Panc1 (cell line): ENCODE measurements at regions not wholly inside any gene's neighbourhood (a gene's known extent, or its start where the extent isn't known, plus 50 kb on each side); places are given as distances from the start of the nearest gene placed in this dataset.

Experiments used
- TF ChIP-seq, protein P1 (sequence below), 2 experiments: IDR thresholded peaks; 2 replicates each; pipeline ENCODE4 v1.6.1; 2011 to 2012; ENCODE audit warnings: low read depth in 2 of 2, control low read depth in 1 of 2, low read length in 1 of 2, mild to moderate bottlenecking in 1 of 2, moderate library complexity in 1 of 2; ENCODE audit not compliant: insufficient read depth in 1 of 2
- TF ChIP-seq, protein P2 (sequence below): fragments of 450-650 bp; IDR thresholded peaks from 2 replicates; pipeline ENCODE4 v1.5.1; 2017; ENCODE audit warnings: mild to moderate bottlenecking

DNA sequence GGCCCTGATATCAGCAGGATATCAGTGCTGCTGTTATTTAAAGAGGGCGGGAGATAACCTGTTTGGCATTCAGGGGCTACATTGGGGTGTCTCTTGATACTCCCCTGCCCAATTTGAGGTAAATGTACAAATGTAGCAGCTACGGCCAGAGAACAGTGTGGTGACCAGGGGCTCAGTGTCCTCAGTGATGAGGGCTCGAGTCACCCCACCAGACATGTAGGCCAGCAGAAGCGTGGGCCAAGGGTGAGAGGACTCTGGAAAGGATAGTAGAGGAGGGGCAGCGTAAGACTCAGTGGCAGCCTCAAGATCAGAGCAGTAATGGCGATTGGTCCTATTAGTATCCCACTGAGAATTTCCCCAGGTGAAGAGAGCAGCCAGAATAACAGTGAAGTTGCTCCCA is 108.4 kb downstream of the XCL2 start:
- TF ChIP-seq, protein P1, sequence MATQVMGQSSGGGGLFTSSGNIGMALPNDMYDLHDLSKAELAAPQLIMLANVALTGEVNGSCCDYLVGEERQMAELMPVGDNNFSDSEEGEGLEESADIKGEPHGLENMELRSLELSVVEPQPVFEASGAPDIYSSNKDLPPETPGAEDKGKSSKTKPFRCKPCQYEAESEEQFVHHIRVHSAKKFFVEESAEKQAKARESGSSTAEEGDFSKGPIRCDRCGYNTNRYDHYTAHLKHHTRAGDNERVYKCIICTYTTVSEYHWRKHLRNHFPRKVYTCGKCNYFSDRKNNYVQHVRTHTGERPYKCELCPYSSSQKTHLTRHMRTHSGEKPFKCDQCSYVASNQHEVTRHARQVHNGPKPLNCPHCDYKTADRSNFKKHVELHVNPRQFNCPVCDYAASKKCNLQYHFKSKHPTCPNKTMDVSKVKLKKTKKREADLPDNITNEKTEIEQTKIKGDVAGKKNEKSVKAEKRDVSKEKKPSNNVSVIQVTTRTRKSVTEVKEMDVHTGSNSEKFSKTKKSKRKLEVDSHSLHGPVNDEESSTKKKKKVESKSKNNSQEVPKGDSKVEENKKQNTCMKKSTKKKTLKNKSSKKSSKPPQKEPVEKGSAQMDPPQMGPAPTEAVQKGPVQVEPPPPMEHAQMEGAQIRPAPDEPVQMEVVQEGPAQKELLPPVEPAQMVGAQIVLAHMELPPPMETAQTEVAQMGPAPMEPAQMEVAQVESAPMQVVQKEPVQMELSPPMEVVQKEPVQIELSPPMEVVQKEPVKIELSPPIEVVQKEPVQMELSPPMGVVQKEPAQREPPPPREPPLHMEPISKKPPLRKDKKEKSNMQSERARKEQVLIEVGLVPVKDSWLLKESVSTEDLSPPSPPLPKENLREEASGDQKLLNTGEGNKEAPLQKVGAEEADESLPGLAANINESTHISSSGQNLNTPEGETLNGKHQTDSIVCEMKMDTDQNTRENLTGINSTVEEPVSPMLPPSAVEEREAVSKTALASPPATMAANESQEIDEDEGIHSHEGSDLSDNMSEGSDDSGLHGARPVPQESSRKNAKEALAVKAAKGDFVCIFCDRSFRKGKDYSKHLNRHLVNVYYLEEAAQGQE (IDR thresholded peaks at IDR 0.05; ENCODE audit: insufficient read depth in 1 of 2, low read depth in 2 of 2, low read length in 1 of 2): no peak
- TF ChIP-seq, protein P2, sequence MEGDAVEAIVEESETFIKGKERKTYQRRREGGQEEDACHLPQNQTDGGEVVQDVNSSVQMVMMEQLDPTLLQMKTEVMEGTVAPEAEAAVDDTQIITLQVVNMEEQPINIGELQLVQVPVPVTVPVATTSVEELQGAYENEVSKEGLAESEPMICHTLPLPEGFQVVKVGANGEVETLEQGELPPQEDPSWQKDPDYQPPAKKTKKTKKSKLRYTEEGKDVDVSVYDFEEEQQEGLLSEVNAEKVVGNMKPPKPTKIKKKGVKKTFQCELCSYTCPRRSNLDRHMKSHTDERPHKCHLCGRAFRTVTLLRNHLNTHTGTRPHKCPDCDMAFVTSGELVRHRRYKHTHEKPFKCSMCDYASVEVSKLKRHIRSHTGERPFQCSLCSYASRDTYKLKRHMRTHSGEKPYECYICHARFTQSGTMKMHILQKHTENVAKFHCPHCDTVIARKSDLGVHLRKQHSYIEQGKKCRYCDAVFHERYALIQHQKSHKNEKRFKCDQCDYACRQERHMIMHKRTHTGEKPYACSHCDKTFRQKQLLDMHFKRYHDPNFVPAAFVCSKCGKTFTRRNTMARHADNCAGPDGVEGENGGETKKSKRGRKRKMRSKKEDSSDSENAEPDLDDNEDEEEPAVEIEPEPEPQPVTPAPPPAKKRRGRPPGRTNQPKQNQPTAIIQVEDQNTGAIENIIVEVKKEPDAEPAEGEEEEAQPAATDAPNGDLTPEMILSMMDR: no peak
